NCI-H526 treated with DMSO at 0.1 percent for 48 hours (cell line): ENCODE measurements at regions not wholly inside any gene's neighbourhood (a gene's known extent, or its start where the extent isn't known, plus 50 kb on each side); places are given as distances from the start of the nearest gene placed in this dataset.
"Not testable (repeated sequence)": the region's sequence is repeated elsewhere in the genome, so short reads cannot be mapped to it uniquely, and the experiment has no call there.

Experiments
- DNase-seq: peaks from one replicate; lab custom pipeline; 2025; lab: John Stamatoyannopoulos, UW

DNA sequence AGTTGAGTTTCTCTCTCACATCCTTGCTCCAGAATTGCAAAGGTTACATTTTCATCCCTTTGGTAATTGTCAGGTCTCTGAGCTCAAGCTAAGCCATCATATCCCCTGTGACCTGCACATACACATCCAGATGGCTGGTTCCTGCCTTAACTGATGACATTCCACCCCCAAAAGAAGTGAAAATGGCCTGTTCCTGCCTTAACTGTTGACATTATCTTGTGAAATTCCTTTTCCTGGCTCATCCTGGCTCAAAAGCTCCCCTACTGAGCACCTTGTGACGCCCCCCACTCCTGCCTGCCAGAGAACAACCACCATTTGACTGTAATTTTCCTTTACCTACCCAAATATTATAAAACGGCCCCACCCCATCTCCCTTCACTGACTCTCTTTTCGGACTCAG is 231.4 kb upstream of the ISX start:
- DNase-seq = not testable (repeated sequence)

DNA sequence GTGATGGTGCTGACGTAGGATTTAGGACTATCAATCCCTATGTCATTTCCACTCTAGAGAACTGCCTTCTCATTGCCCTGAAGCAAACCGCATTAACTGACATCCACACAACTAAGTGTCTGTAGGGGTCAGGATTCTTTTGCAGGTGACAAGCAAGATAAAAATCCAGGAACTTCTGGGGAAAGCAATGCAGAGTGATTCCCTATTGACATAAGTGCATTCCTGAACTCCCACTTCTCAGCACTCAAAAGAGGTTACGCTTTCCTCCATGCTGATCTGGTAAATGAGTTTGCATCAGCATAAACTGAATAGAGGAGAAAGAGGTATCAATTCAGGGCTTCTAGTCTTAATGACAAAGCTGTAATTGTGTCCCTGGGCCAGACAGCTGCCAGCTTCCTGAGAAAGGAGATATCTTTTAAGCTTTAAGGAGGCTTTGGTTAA is 224.6 kb upstream of the ISX start:
- DNase-seq = no peak

DNA sequence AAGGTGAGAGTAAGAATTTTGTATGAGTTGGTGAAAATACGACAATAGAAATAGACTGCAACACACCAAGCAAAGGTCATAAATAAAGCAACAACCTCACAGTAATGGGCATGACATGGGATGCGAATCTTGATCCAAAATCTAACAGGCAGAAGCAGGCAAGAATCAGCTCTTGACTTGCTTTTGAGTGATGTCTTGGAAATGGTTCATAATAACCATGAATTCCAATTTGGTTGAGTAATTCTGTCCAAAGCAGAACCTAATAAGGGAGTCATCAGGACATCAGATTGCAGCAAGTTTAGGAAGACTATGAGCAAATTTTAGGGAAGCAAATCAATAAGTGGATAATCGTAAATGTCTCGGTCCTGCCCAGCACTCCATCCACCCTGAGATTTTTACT is 224.0 kb upstream of the ISX start:
- DNase-seq = no peak

DNA sequence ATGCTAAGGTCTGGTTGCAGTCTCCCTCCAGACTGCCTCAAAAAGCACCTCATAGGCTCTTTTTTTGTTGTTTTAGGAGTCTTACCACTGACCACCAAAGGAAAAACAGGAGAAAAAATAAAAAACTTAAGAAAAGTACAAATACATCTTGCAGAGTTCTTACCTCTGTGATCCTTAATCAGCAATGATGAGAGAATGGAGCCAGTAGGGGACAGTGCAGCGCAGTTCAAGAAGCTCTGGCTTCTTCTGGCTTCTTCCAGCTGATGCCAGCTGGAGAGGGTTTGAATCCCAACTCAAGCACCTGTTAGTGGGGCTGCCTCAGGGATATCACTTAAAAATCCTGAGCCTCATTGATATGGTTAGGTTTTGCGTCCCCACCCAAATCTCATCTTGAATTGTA is 223.3 kb upstream of the ISX start:
- DNase-seq = no peak

DNA sequence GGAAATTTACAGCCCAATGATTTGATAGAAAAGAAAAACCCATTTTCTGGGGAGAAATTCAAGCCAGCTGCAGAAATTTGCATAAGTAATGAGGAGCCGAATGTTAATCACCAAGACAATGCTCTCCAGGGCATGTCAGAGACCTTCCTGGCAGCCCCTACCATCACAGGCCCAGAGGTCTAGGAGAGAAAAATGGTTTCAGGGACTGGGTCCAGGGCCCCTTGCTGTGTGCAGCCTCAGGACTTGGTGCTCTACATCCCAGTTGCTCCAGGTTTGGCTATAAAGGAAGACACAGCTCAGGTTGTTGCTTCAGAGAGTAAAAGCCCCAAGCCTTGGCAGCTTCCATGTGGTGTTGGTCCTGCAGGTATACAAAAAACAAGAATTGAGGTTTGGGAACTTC is 222.2 kb upstream of the ISX start:
- not testable (repeated sequence) for DNase-seq

DNA sequence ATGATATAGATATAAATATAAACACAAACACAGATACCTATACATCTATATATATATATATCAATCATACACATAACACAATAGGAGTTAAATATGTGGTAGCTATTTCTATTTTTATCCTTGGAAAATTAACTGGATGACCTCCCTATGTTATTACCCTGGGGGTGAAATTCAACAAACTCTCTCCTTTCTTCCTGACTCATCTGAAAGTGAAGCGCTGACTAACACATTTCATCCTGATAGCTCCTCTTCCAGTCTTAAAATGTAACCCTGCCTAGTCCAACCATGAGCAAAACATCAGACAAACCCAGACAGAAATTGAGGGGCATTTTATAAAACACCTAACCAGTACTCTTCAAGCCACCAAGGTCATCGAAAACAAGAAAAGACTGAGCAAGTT is 220.6 kb upstream of the ISX start:
- no peak for DNase-seq

DNA sequence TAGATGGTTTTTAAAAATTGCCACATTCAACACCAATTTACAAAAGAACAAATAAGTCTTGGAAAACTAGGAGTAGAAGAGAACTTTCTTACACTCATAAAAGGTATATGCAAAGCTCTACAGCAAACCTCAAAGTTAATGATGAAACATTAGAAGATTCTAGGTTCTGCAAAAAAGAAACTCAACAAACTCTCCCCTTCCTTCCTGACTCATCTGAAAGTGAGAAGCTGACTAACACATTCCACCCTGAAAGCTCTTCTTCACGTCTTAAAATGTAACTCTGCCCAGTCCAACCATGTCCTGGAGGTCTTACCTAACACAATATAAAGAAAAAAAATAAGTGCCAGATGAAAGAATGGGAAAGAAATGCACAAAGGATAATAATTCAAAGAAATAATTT is 218.9 kb upstream of the ISX start:
- no peak for DNase-seq

DNA sequence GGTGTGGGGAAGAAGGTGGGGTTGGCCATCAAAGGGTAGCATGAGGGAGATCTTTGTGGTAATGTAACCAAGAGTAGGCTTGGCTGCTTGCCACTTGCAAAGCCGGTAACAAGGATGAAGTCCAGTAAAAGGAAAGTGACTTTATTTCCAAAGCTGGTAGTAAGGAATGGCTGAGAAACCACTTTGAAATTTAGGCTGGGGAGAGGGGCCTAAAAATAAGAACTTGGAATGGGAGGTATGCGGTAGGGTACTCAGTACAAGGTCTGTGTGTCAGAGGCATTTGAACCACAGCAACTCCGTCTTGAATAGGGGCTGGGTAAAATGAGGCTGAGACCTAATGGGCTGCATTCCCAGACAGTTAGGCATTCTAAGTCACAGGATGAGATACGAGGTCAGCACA is 216.0 kb upstream of the ISX start:
- no peak for DNase-seq

DNA sequence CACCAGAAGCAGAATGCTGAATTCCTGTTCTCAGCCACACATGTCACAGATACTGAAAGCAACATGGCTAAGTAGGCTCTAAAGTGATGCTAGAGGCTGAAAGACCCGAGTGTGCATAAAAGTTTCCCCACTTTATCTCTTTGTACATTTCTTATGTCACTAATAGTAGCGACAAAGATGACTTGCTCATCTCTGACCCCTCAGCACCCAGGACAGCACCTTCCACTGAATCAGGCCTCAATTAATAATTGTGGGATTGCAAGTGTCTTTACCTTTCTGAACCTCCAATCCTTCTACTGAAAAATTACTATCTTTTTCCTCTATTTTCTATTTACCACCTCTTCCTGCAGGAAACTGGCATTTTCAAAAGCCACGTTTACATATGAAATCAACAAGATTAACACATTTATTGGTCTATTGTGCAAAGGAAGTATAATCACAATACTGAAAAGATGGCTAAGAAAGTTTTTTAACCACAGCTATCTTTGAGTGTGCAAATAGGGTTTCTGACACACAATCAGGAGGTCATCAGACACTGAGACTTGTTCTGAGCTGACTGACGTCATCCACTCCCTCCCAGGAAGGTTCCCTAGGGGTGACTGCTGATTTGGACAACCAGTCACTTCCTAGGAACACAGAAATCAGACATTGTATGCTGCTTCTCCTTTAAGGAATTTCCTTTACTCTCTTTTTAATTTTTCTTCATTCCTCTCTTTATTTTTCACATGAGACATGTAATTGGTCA is 213.9 kb upstream of the ISX start:
- DNase-seq = no peak

DNA sequence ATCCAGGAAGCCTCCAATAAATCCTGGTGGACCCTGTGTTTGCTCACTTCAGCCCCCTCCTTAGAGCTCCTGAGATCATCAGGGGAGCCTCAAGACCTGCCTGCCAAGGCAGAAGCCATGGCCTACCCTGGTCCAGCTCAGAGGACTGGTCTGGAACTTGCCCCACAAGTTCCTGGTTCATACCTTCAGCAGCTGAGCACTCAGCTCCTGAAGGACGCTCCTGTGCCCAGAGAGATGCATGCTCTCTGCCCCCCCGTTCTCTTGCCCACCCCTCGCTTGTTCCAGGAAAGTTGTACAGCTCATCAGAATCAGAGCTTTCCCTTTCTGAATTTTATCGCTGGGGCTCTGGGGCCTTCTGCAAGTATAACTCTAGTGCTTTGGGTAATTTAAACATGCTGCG is 210.5 kb upstream of the ISX start:
- DNase-seq = no peak

DNA sequence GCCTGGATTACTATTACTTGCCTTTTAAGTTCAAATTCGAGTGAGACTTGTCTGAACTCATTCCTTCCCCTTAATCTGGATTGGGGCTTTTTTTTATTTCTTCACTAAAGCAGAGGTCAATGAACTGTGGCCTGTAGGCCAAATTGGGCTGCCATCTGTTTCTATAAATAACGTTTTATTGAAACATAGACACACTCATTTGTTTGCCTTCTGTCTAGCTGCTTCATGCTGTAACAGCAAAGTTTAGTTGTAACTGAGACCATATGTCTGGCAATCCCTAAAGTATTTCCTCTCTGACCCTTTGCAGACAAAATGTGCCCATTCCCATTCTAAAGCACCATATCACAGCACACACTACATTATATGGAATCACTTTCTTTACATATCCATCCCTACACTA is 207.9 kb upstream of the ISX start:
- no peak for DNase-seq

DNA sequence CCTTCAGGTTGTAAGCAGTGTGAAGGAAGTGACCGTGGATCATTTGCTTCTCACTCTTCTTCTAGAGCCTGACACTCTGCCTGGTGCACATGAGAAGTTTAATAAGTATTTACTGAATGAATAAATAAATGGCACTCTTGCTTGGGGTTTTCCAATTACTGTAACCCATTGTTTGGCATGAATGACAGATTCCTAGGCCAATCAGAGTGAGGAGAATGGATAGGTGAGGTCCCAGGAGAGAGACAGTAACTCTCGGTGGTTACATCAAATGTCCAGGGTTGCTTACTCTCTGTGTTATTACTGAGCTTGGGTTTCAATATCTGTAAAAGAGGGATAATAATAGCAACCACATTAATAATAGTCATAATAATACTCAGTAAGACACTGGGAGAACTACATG is 204.2 kb upstream of the ISX start:
- no peak for DNase-seq

DNA sequence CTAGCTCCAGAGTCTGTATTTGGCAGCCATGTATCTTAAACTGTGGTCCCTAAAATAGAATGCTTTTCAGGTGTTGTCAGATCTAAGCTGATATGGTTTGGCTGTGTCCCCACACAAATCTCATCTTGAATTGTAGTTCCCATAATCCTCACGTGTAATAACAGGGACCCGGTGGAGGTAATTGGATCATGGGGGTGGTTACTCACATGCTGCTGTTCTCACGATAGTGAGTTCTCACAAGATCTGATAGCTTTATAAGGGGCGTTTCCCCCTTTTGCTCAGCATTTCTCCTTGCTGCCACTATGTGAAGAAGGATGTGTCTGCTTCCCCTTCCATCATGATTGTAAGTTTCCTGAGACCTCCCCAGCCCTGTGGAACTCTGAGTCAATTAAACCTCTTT is 199.9 kb upstream of the ISX start:
- DNase-seq = no peak

DNA sequence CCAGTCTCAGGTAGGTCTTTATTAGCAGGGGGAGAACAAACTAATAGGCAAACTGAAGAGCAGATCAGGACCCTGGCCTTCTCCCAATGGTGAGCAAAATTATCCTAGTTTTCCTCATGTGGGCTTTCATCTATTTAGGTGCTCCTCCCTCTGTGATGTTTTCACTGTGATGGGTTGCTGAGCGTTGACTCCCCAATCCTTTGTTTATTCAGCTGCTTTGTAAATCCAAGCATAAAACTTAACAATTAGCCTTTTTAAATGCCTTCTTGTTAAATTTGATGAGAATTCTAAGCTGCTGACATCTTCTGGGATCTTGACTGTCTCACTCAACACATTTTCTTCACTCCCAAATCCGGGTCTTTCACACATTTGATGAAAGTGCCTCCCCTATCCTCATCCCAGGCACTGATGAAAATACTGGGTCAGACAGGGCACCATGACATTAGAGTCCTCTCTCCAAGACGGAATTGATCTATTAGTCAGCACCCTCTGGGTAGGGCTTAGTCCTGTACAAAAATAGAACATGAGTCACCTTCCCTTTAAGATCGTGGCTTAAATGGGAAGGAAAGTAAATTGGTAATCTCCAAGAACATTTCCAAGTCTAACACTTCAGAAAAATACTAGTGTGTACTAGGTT is 199.3 kb upstream of the ISX start:
- DNase-seq = no peak

DNA sequence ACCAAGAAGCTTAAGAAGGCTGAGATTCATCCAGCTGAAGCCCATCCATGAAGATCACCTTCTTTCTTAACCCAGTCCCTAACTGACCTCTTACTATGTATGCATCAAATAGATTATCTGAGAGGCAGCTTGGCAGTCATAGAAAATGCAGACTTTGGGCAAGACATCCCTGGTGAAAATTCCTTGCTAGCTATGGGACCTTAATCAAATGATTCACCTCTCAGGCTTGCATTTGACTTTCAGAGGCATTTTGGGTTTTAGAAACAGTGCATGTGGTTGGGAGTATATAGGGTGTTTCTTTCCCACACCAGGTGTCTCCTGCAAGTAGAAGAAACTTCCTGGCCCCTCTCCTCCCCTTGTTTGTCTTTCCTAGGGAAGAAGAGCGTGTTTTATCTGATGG is 188.5 kb upstream of the ISX start:
- DNase-seq = no peak

DNA sequence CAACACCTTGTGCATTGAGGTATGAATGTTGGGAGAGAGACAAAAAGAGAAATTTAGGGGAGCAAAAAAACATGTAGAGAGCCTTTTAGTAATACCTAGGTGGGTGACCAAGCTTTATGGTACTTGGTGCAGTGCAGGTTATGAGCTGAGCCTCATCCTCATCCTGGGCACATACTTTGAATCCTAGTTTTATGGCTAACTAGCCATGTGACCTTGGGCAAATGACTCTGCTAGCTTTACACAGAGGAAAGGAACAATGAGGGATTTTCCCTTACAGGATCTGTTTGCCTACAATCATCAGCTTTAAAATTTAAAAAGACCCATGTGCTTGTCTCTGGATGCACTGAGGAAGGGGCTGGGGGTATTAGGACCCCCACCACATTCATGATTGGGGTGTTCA is 187.8 kb upstream of the ISX start:
- no peak for DNase-seq

DNA sequence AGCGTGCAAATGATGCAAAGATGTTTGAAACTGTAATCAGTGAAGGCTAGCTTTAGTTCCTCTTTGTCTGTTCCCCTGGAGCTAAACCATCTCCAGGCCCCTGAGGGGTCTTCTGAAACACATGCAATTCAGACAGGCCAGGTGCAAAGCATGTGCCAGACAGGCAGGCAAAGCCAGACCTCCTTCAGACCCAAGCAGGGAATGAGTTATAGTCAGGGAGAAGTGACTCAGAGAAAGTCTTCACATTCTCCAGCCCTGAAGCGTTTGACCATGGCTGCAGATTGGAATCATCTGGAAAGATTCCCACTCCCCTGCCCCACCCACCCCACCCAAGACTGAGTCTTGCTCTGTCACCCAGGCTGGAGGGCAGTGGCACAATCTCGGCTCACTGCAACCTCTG is 187.0 kb upstream of the ISX start:
- no peak for DNase-seq

DNA sequence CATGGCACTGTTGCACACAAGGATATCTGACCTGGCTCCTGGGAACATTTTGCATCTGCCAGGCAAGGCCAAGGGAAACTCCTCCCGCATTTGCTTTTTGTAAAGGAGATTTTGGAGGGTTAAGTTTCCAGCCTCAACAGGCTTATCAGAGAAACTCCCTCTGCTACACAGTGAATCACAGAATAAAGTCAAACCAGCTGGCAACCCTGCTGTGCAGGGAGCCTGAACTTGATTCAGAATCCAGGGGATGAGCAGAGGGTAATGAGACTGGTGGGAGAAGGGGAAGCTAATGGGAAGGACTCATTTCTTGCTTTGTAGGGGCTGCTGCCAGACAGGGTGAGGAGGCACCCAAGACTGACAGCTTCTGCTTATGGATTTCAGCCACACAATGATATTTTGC is 185.3 kb upstream of the ISX start:
- no peak for DNase-seq

DNA sequence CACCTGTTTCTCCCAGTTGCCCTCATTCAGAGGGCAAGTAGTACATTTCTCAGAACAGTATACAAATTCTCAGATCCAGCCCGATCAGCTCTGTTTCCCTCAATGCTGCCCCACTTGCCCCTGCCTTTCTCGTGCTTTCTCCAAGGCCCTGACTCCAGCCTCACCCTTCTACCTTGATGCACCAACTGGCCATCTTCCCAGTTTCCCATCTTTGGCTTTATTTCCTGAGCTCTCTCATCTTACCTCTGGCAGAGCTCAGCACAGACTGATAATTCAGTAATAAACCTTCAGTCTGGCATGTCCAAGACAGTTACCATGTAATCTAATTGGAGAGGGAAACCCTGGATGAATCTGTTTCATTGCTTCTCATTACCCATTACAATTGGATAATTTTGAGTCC is 184.5 kb upstream of the ISX start:
- DNase-seq = no peak

DNA sequence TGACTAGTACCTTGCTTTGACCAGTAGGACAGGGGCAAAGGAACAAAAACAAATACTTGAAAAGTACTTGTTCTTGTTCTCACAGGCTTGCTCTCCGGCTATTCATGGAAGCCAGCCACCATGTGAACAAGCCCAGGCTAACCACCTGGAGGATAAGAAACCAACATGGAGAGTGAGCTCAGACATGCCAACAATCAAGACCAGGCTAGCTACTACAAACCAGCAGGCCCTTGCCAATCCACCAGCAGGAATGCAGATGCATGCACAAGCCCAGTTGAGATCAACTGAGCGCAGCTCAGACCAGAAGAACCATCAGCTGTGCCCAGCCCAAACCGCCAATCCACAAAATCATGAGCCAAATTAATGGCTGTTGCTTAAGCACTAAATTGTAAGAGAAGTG is 180.1 kb upstream of the ISX start:
- DNase-seq = no peak

DNA sequence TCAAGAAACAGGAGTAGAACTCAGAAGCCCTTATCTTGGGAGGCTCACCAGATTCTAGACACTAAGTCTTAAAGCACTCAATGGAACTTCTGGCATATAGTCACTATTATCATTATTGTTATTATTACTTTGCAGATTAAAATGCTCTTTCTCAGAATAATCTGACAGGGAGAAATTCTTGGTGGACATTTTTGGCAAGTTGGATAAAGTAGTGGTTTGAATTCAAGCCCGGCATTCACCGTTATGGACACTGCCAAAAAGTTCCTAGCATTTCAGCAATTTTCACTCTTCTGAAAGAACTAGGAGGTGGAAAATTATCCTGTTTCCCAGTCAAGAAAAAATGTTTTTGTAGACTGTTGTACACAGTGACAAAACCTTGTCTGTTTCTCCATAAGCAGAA is 179.6 kb upstream of the ISX start:
- no peak for DNase-seq

DNA sequence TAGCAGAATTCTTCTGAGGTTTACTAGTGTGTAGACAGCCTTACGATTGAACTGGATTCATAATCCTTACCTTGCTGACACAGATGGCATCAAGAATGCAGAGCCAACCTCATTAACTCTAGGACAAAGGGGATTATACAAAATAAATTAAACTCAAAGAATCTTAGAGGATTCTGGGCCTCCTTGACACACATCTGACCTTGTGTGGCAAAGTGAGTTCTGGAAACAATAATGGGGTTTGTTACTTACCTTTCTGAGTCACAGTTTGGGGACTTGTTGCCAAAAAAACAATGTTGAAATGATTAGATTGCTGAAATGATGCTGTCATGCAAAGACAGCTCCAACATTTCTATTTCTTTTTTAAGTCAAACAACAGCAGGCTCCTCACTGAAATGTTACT is 179.1 kb upstream of the ISX start:
- no peak for DNase-seq

DNA sequence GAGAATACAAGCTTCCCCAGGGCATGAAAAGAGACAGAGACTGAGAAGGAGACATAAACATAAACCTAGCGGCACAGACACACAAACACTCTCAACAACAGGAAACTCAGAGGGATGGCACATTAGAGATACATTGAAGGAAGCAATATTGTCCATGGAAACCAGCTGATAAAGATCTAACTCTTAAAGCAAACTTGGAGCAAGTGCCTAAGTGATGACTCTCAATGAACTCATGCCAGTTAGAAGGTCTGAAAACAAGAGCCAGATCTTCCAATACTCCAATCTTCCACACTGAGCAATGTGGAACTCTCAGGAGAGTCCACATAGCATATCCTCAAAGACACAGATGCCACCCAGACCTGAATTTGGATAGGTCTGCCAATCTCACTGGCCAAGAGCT is 168.8 kb upstream of the ISX start:
- DNase-seq = no peak

DNA sequence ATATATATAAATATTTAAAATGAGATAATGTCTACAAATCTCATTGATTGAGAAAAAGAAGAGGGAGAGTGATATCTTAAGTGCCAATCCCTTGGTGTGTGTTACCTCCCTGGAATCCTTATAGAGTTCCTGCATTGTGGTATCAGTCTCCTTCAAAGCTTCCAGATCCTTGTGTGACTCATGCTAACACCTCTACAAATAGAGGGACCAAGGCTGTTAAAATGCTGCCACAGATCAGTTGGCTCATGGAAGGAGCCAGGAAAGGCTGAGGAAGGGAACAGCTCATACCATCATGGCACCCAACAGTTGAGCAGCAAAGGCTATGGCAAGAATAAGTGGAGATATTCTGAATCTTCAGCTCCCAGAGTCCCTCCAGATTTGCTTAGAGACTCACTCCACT is 163.6 kb upstream of the ISX start:
- no peak for DNase-seq
